ENCODE measurements at regions not wholly inside any gene's neighbourhood (a gene's known extent, or its start where the extent isn't known, plus 50 kb on each side); places are given as distances from the start of the nearest gene placed in this dataset.

DNA sequence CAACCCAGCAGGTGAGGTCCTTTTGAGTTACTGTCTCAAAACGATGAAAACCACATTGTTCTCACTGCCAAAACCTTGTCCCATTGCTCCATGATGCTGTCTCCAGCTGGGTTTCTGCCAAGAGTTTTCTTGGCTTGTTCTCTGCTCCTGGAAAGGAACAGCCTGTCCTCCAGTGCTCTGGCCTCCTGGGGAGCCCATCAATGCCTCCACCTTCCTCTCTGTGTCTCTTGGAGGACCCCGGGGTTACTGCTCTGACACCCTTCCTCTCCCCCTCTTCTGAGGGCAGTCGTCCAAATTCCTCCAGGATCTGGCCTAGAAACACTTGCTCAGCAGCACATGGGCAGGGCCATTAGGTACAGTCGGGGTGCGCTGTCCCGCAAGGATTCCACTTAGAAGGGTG, 63.9 kb upstream of the RGMA start:
- Histone ChIP-seq H3K4me1 (ENCODE audit: control insufficient read depth in 1 of 2, insufficient read depth in 1 of 2, low read depth in 1 of 2, low read length in 1 of 2) (no peaks in the 10 kb centered on the region), H3K36me3 (no peaks in the 10 kb centered on the region), H3K27me3 (peaks cover 26% of the 10 kb centered on the region), H3K9me3 (no peaks in the 10 kb centered on the region), H3K4me3 (ENCODE audit: low read depth in 1 of 2, low read length in 1 of 2) (no peak overlapping the region), H3K27ac (no peak overlapping the region)
- TF ChIP-seq, protein P1, sequence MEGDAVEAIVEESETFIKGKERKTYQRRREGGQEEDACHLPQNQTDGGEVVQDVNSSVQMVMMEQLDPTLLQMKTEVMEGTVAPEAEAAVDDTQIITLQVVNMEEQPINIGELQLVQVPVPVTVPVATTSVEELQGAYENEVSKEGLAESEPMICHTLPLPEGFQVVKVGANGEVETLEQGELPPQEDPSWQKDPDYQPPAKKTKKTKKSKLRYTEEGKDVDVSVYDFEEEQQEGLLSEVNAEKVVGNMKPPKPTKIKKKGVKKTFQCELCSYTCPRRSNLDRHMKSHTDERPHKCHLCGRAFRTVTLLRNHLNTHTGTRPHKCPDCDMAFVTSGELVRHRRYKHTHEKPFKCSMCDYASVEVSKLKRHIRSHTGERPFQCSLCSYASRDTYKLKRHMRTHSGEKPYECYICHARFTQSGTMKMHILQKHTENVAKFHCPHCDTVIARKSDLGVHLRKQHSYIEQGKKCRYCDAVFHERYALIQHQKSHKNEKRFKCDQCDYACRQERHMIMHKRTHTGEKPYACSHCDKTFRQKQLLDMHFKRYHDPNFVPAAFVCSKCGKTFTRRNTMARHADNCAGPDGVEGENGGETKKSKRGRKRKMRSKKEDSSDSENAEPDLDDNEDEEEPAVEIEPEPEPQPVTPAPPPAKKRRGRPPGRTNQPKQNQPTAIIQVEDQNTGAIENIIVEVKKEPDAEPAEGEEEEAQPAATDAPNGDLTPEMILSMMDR (IDR thresholded peaks at IDR 0.05): no peak

DNA sequence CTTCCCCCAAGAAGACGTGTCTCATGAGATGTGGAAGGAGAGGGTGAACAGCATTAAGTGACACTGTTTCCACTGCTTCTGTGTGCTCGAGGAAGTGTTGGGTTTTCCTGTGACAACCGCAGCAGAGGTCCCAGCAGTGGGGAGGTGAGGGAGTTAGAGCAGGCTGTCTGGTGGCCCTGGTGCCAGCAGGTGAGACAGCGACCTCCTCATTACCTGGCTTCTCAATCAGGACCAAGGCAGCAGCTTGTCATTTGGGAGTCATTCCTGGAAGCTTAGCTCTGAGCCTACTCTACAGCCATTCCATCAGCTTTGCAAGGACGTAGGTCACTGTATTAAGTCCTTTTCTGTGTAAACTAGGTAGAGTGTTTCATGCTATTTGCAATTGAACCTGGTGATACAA, 63.3 kb upstream of the RGMA start:
- Histone ChIP-seq H3K4me1 (ENCODE audit: control insufficient read depth in 1 of 2, insufficient read depth in 1 of 2, low read depth in 1 of 2, low read length in 1 of 2) (no peaks in the 10 kb centered on the region), H3K27ac (no peak overlapping the region), H3K9me3 (no peaks in the 10 kb centered on the region), H3K27me3 (peaks cover 26% of the 10 kb centered on the region), H3K4me3 (ENCODE audit: low read depth in 1 of 2, low read length in 1 of 2) (no peak overlapping the region), H3K36me3 (no peaks in the 10 kb centered on the region)
- TF ChIP-seq, protein P1 (IDR thresholded peaks at IDR 0.05): no peak

DNA sequence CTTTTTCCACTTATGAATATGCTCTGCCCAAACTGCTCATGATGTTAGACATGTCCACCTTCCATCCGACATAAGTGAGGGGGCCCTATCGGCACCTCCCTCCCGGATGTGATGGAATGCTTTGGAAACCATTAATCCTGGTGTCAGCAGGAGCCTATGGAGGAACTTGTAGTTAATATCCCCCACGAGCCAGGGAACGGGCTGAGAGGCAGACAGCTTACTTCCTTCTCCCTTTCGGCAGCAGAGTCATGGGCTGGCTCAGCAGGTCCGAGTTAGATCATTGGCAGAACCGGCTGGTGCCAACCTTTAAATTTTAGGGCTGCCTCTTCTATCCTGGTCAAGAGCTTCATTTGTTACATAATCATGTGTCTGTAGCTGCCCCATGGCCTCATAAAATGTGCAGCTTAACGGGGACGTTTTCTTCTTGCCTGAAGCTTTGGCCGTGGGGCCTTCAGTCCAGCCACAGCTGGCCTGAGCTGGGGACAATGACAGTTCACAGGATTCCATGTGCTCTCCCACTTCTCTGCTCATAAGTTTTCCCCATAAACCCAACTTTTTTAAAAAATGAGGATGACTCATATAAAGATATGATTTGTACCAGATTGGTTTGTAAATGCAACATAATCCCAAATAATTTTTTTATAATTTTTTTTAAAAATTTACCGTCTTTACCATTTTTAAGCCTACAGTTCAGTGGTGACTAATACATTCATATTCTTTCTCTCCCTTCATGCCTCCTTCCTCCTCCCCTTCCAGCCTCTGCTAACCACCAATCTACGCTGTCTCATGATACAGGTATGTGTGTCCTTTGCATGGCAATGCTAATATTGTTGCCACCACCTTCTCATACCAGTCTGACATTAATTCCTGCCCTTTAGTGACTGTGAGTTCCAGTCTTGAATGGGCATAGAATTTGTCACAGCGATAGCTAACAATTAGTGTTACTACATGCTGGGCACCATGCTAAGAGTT, 62.2 kb upstream of the RGMA start:
- TF ChIP-seq, protein P1 (IDR thresholded peaks at IDR 0.05): no peak
- H3K27me3 ChIP-seq: peaks cover 30% of the 10 kb centered on the region

DNA sequence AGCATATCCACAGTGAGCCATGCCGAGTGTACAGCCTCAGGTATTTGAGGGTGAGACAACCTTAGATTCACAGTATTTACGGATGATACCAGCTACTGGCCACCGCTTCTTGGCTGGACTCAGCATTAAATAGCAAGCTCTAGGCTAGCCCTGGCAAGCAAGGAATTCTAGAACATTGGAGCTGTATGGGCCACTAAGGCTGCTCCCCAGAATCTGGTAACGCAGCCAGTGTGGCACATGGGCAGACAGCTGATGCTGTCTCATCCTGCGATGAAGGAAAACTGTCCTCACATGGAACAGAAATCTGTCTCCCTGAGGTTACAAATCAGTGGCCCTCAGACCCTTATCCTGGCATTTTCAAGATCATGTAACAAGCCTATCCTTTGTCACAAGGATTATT, 57.6 kb upstream of the RGMA start:
- Histone ChIP-seq H3K27ac (no peak overlapping the region), H3K9me3 (no peaks in the 10 kb centered on the region), H3K4me1 (ENCODE audit: control insufficient read depth in 1 of 2, insufficient read depth in 1 of 2, low read depth in 1 of 2, low read length in 1 of 2) (no peaks in the 10 kb centered on the region), H3K4me3 (ENCODE audit: low read depth in 1 of 2, low read length in 1 of 2) (no peak overlapping the region), H3K27me3 (peaks cover 44% of the 10 kb centered on the region), H3K36me3 (no peaks in the 10 kb centered on the region)
- TF ChIP-seq, protein P1 (IDR thresholded peaks at IDR 0.05): no peak

More for the DNA sequence above, 62.2 kb upstream of the RGMA start:
- H3K4me1 ChIP-seq (ENCODE audit: control insufficient read depth in 1 of 2, insufficient read depth in 1 of 2, low read depth in 1 of 2, low read length in 1 of 2): no peaks in the 10 kb centered on the region
- no peaks in the 10 kb centered on the region for H3K9me3 ChIP-seq
- H3K27ac ChIP-seq: no peak overlapping the region
- H3K4me3 ChIP-seq (ENCODE audit: low read depth in 1 of 2, low read length in 1 of 2): no peak overlapping the region
- no peaks in the 10 kb centered on the region for H3K36me3 ChIP-seq

DNA sequence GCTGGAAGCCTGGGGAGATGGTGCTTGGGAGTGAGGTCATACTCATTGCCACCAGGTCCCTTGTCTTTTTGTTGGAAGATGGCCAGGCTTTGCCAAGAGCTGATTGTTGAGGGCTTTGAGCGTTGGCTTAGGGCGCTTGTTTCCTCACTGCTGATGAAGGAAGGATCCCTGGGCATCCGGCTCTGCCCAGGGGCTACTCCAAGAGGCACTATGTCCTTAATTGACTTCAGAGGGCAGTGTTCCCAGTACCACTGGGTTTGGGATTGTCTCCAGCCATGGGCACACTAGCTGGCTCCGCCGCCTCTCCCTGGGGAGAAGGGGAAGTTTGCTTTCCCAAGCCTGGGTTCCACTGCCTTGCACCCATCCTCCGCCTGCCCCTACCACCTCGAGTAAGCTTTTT, 57.2 kb upstream of the RGMA start:
- TF ChIP-seq, protein P1 (IDR thresholded peaks at IDR 0.05): no peak
- H3K36me3 ChIP-seq: no peaks in the 10 kb centered on the region
- H3K9me3 ChIP-seq: no peaks in the 10 kb centered on the region
- H3K4me1 ChIP-seq (ENCODE audit: control insufficient read depth in 1 of 2, insufficient read depth in 1 of 2, low read depth in 1 of 2, low read length in 1 of 2): no peaks in the 10 kb centered on the region
- H3K27me3 ChIP-seq: peaks cover 44% of the 10 kb centered on the region
- no peak overlapping the region for H3K27ac ChIP-seq
- no peak overlapping the region for H3K4me3 ChIP-seq (ENCODE audit: low read depth in 1 of 2, low read length in 1 of 2)

All from neutrophil (primary cell).